HG02938 (cell line): ENCODE measurements at regions not wholly inside any gene's neighbourhood (a gene's known extent, or its start where the extent isn't known, plus 50 kb on each side); places are given as distances from the start of the nearest gene placed in this dataset.
"Not testable (repeated sequence)": the region's sequence is repeated elsewhere in the genome, so short reads cannot be mapped to it uniquely, and the experiment has no call there.

Experiments used
- ATAC-seq: cut with Tn5 transposase; IDR thresholded peaks from one replicate; pipeline ENCODE4 v1.9.1; 2021; ENCODE audit warnings: mild to moderate bottlenecking, moderate library complexity; ENCODE audit not compliant: unreplicated experiment

DNA sequence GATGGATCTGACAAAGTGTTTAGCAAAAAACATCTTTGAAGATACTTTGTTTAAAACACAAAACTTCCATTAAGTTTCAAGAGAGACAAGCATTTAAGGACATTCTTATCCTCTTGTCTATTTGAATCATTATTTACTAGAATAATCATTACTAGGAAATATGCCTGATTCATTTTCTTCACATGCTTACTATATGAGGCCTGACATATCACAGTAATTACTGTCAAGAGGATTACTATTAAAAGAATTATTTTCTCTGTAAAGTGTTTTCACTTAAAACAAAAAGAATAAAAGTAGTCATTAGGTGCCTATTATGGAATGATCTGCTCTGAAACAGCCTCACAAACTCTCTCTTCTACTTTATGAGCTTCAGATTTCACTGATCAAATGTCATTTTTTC, 402.1 kb upstream of the MGAT4C start:
- no peak for ATAC-seq

DNA sequence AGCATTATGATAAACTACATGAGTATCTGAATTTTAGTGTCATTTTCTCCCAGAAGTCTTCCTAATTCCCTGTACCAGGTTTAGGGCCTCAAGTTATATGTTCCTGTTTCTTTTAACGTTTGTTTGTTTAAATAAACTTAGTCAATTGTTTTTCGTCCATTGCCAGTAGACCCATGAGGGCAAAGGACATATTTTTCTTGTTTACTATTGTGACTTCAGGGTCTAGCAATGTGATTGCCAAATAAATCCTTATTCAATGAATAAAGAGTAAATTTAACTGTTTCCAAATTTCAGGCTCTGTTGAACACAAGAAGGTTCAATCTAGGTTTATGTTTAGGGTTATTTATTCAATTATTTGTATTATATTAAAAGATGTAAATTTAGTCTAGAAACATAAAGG, 391.6 kb upstream of the MGAT4C start:
- no peak for ATAC-seq

DNA sequence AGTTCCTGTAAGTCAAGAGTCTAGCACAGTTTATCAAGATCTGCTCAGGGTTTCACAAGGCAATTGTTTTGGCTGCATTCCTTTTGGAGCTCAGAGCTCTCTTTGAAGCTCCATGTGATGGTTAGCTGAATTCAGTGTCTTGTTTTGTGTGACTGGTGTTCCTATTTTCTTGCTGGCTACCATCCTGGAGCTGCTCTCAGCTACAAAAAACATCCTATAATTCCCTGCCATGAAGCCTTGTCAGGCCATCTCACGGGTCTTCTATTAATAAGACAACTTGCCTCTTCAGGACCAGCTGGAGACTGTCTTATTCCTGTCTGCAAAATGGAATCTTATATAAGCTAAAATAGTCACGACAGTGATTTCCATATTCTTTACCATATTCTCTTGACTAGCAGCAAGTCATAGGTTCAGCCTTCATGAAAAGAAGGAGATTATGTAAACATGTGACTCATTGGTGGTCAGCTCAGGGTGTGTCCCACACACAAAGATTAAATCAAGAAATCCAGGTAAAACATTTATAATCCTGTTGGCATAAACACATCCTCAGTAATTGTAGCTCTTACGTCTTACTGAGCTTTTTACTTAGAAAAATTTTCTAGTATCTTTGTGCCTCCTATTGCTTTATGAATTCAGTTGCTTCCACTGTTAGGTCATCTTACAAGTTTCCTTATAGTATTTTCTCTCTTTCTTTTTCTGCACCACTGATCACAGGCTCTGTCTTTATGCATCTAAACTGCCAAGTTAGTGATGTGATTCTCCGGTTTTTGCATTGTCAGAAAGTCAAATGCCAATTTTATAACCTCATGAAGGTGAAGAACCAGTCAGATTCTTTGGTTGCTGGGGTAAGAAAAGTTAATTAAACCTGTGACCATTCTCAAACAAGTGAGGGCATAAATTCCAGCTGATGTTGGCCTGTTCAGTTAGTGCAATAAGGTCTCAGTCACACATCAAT, 378.5 kb upstream of the MGAT4C start:
- no peak for ATAC-seq

- no peak for ATAC-seq
Observed at GRCh38 chr12:86627001-86627400, 370.8 kb upstream of the MGAT4C start.

DNA sequence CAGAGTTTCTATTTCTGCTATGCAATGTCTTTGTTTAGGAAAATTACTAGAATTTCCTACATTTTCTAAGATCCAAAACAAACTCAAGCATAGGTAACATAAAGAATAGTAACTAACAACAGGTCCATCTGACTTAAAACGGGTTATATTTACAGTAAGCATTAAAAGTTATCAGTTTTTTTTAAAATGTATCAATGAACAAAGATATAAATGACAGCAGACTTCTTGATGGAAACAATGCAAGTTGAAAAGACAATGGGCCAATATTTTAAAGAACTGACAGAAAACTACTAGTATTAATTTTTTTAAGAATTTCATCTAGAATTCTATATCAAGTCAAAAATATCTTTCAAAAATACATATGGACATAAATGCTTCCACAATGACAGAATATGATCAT, 367.1 kb upstream of the MGAT4C start:
- no peak for ATAC-seq

DNA sequence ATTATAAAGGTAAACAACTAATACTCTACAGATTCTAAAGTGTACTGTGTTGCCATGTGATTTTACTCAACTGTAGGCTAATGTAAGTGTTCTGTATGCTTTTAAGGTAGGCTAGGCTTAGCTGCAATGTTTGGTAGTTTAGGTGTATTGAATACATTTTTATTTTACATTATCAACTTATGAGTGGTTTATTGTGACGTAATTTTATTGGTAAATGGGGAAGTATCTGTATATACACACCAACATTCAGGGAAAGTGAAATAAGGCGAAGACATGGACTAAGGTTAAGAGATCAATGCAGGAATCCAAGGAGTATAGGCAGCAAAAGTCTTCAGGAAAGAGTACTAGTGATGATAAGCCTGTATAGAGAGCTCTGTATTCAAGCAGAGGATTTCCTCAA, 365.8 kb upstream of the MGAT4C start:
- no peak for ATAC-seq

DNA sequence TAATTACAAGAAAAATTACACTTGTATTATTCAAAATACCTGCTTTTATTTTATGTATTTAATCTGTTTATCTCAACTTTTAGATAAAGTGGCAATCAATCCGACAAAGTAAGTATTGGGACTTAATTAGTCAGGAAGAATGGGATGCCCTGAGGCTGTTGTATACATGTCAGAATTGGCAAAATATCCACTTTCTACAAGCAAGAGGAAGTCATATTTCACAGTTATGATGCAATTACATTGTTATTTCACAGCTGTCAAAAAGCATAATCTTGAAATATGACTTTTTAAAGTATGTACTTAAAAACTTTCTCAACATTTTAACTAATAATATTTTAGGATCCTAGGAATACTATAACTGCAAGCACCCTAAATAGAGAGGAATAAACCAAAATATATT, 357.1 kb upstream of the MGAT4C start:
- ATAC-seq: no peak

GRCh38 chr12:86608638-86609037, 352.4 kb upstream of the MGAT4C start:
- ATAC-seq: no peak

GRCh38 chr12:86601550-86602308, 345.5 kb upstream of the MGAT4C start:
- no peak for ATAC-seq

GRCh38 chr12:86600664-86601231, 344.6 kb upstream of the MGAT4C start:
- ATAC-seq: no peak

- ATAC-seq: no peak
Observed at GRCh38 chr12:86597431-86597830, 341.2 kb upstream of the MGAT4C start.

DNA sequence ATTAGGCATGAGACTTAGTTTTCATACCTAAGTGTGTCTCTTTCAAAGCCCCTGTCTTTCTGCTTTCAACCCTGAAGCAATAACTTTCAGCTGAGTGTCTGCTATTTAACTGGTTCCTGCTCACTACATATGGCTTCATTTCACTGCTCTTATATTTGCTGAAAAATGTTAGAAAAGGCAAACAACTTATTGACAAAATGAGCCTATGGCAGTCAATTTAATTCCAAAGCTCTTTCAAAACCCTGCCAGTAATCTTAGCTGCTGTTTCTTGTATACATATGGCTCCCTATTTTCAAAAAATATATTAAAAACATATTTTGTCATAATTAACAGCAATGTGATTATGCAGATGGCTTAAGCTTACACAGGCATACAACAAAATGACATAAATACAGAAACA, 334.1 kb upstream of the MGAT4C start:
- no peak for ATAC-seq

GRCh38 chr12:86574143-86574542, 318.0 kb upstream of the MGAT4C start:
- ATAC-seq: no peak

DNA sequence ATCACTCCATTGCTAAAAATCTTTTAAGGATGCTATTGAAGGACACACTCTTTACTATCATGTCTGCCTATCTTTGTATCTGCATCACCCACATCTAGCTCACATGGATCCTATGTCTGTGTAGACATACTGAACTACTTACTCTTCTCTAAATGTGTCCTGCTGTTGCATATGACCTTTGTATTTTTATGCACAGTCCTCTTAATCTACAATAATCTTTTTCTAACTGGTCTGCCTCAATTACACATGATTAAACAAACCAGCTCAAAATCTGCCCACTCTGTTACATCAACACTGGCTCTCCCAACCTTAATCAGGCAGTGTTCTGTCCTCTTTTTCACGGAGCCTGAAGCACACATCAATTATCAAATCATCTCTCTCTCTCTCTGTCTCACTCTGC, 316.3 kb upstream of the MGAT4C start:
- ATAC-seq: no peak

DNA sequence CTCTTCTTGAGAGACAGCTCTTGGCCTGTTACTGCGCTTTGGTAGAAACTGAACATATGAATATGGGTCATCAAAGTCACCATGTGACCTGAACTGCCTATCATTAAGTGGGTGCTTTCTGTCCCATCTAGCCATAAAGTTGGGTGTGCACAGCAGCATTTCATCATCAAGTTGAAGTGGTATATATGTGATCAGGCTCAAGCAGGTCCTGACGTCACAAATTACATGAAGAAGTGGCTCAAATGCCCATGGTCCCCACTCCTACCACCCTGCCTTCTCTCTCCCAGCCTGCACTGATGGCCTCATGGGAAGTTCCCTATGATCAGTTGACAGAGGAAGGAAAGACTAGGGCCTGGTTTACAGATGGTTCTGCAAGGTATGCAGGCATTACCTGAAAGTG, 308.8 kb upstream of the MGAT4C start:
- no peak for ATAC-seq

- ATAC-seq: not testable (repeated sequence)
Observed at GRCh38 chr12:86555491-86555890, 299.3 kb upstream of the MGAT4C start.

DNA sequence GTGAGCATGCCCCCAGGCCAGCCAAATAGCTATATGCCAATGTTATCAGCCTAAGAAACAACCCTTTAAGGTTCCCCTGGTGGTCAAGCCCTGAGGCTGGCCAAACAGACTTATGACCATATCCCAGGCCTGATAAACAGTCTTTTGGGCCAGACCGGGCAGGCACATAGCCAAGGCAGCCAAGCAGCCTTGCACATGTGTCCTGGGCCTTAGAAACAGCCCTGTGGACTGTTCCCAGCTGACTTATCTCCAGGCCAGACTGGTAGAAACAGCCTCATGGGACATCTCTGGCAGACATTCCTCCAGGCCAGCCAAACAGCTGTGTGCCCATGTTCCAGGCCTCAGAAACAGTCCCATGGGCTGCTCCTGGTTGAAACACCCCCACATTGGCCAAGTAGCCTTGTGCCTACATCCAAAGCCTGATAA, 295.0 kb upstream of the MGAT4C start:
- ATAC-seq: no peak

DNA sequence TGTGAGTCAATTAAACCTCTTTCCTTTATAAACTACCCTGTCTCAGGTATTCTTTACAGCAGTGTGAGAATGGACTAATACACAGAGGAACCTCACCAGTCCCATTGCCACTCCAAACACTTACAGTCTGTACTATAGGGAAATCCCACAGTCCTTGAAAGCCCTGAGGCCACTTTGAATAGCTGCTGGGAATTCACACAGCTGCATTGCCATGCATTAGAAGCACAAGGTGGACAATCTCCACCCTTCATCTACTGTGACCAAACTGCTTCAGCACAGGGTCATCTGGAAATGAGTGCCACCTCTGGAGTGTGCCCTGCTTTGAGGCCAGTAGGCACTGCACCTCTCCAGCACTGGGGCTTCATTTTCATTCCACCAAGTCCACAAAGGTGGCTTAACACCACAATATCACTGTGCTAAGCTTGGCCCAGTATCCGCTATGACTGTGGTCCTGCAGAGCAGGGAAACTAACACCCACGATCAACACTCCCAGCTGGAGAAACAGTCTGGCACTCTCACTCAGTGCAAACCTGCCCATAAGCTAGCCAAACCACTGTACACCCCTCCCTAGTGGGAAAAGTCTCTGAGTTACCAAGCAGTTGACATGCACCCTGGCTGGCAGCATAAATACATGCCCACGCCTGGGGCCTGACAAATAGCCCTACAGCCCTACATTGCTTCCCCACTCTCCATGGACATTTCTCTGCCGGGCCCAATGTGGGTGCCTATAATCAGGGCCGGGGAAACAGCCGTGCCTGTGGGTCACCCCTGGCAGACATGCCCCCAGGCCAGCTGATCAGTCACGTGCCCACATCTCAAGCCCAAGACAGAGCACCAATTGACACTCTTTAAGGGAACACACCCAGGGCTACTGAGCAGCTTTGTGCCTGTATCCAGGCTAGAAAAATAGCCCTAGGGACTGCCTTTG, 294.3 kb upstream of the MGAT4C start:
- no peak for ATAC-seq

DNA sequence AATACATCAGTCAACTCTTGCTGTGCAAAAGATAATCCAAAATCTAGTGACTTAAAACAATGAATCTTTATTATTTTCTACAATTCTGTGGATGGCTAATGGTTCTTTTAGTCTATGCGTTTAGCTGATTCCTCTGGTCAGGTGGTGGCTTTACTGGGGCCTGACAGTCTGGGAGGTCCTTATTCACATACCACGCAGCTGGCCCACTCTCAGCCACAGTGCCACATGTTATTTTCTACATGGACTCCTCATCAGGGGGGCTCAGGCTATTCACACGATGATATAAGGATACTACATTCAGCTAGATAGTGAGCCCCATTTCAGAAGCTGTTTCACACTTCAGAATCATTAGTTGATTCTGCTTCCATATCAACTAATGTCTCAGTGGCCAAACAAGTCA, 287.5 kb upstream of the MGAT4C start:
- ATAC-seq: no peak

- ATAC-seq: no peak
Observed at GRCh38 chr12:86530996-86531655, 274.9 kb upstream of the MGAT4C start.
